HK-2 (cell line): ENCODE measurements at regions not wholly inside any gene's neighbourhood (a gene's known extent, or its start where the extent isn't known, plus 50 kb on each side); places are given as distances from the start of the nearest gene placed in this dataset.
A peak's percentile ranks its signal among the peaks of the same experiment; 100 is the strongest.

Source experiments
- DNase-seq: peaks from one replicate; pipeline ENCODE4 v3.0.0-alpha.2; 2018; ENCODE audit not compliant: unreplicated experiment

DNA sequence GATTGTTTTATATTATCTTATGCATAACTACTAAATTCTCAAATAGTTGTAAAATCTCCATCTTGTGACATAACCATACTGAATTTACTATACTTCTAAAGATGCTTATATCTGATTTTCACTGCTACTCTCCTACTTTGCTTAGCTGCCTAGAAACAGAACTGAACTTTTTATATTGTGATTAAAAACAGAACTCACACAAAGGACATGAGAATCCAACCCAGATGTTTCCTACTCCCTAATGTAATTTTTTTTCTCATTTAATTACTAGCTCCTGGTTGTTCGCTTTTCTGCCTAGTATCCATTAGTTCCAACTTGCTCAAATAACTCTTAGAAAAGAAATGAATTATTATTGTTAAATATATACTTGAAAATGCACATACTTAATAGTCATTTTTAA is 283.5 kb upstream of the ACTRT1 start:
- DNase-seq: no peak

DNA sequence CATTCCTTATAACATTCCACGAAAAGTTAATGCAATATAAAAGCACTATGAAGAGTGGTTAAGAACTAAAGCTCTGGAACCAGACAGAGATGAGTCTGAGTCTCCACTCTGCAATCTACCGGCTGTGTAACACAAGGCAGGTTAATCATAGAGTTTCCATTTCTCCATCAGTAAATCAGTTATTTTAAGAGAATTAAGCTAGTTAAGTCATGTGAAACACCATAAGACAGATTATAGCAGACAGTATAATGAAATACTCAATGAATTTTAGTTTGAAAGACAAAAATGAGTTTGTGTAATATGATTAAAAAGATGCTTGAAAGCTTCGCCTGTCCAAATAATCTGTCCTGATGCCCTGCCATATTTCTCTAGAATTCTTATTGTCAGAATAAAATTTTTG is 282.6 kb upstream of the ACTRT1 start:
- no peak for DNase-seq

DNA sequence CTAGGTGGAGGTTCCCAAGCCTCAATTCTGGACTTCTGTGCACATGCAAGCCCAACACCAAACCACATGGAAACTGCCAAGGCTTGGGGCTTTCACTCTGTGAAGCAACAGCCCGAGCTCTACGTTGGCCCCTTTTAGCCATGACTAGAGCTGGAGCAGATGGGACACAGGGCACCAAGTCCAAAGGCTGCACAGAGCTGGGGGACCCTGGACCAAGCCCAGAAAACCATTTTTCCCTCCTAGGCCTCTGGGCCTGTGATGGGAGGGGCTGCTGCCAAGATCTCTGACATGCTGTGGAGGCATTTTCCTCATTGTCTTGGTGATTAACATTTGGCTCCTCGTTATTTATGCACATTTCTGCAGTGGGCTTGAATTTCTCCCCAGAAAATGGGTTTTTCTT is 258.7 kb upstream of the ACTRT1 start:
- no peak for DNase-seq

DNA sequence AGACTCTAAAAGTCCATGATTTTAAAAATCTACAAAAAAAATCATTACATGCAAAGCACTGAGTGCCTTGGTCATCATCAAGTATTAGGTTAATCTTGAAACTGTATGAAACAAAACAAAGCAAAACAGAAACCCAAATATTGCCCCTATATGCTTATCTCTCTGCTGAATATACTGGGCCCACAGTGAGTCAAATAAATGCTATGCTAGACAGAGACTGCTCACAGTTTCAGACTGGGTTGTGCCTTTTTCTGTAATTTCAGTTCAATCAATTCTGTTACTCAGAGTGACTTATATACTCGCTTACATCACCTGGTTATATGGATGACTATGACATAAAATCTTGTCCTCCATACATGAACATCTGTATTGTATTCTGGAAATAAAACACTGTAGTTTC is 257.1 kb upstream of the ACTRT1 start:
- DNase-seq: no peak

DNA sequence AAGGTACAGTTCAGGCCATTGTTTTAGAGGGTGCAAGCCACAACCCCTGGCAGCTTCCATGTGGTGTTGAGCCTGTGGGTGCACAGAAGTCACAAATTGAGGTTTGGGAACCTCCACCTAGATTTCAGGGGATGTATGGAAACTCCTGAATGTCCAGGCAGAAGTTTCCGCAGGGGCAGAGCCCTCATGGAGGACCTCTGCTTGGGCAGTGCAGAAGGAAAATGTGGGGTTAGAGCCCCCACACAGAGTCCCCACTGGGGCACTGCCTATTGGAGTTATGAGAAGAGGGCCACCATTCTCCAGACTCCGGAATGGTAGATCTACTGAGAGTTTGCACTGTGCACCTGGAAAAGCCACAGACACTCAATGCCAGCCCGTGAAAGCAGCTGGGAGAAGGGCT is 242.0 kb upstream of the ACTRT1 start:
- no peak for DNase-seq

DNA sequence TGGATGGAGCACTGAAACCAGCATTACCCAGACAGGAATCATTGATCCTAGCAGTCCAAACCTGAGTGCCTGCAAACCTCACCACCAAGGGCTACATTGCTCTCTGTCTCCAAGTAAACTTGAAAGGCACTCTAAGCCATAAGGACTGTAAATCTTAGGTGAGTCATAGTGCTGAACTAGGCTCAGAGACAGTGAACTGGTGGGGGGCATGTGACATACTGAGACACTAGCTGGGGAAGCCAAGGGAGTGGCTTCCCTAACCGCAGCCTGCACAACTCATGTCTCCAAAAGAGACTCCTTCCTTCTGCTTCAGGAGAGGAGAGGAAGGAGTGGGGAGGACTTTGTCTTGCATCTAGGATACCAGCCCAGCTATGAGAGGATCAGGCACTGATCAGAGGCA is 235.5 kb upstream of the ACTRT1 start:
- peak; percentile 10 for DNase-seq

DNA sequence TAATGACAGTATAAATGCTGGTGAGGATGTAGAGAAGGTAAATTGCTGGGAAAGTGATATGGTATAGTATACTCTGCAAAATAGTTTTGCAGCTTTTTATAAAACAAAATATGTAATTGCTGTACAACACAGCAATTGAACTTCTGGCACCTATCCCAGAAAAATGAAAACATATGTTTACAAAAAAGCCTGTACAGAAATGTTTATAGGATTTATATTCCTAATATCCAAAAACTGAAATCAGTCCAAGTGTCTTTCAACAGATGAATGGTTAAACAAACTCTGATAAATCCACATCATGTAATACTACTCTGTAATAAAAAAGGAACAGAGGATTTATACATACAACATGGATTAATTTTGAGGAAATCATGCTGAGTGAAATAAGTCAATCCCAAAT is 198.4 kb upstream of the ACTRT1 start:
- no peak for DNase-seq

DNA sequence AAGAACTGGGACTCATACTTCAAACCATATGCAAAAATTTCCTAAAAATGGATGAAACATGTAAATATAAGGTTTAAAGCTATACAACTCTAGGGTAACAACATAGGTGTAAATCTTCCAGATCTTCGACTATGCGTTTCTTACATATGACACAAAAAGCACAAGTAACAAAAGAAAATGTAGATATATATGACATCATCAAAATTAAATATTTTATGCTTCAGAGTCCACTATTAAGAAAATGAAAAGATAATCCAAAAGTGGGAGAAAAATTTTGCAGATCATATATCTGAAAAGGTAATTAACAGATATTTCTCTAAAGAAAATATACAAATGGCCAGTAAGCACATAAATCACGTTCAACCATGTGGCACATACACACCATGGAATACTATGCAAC is 164.2 kb upstream of the ACTRT1 start:
- DNase-seq: no peak

DNA sequence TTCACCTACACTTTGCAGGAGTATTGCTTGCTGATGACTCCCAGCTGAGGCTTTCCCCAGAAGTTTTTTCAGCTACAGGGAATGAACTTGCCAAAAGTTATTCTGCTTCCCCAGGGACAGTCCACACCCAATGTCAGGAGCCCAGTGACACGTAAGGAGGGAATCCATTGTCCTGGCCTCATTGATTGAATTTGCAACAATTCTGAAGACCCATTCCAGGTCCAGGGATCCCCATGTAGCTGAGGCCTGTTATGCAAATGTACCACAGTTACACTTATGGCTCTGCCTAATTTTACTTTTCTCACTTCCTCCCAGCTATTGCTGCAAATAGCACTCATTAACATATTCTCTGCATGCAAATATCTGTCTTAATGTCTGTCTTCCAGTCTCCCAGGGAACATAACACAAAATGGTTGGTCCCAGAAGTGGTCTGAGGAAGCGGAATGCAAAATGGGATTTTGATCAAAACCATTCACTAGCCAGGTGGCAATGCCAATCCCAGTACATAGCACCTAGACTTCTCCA is 113.7 kb upstream of the ACTRT1 start:
- DNase-seq: no peak

DNA sequence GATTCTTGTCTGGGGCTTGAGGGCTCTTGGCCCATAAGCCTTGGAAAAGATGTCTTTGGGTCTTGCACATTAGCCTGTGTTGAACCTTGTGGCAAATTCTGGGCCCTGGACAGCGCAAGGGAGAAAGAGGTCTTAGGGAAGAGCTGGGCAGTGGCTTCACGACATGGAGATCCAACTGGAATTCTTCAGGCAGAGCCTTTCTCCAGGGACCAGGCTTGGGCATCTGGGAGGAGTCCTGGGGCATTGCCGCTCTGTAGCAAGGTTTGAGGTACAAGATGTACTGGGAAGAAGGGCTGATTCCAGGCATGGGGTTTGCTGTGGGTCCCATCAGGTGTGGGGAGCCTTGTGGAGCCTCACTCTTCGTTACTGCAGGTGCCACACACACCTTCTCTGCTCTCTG is 104.0 kb upstream of the ACTRT1 start:
- DNase-seq: no peak

DNA sequence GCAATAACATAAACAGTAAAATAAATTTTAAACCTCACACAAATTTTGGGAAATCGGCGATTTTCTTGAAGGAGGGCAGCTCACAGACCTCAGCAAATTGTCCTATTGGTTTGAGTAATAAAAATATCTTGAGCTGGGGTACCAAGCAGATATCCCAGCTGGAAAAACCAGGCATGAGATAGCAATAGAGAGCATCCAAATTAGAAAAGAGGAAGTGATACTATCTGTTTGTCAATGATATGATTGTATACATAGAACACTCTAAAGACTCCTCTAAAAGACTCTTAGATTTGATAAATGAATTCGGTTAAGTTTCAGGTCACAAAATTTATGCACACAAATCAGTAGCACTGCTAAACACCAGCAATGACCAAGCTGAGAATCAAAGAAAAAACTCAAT is 90.5 kb upstream of the ACTRT1 start:
- no peak for DNase-seq

DNA sequence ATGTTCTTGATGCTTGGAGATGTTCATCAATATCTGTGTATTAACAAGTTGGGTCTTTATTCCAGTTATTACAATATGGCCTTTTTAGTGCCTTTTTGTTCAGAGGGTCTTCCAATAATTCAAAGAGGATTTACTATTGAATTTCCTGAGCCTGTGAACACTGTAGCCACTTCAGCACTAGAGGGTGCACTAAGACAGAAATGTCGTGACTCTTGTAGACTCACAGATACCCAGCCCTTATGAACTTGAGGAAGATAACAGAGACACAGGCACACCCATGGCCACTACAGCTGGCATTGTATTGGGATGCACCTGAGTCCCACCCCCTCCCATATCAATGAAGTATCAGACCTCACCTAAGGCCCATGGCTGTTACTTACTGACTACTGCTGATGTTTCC is 54.4 kb upstream of the ACTRT1 start:
- DNase-seq: peak; percentile 9

DNA sequence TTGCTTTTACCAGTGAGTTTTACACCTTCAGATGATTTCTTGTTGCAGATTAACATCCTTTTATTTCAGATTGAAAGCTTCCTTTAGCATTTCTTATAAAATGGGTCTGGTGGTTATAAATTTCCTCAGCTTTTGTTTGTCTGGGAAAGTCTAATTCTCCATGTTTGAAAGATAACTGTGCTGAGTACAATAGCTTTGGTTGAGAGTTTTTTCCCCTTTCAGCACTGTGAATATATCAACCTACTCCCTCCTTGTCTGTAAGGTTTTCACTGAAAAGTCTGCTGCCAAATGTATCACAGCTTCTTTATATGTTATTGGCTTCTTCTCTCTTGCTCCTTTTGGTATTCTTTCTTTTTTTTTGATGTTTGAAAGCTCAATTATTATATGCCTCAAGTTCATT is 53.5 kb upstream of the ACTRT1 start:
- no peak for DNase-seq
